HG03060 (cell line): ENCODE measurements at regions not wholly inside any gene's neighbourhood (a gene's known extent, or its start where the extent isn't known, plus 50 kb on each side); places are given as distances from the start of the nearest gene placed in this dataset.
"Not testable (repeated sequence)": the region's sequence is repeated elsewhere in the genome, so short reads cannot be mapped to it uniquely, and the experiment has no call there.

Experiments
- ATAC-seq: cut with Tn5 transposase; IDR thresholded peaks from one replicate; pipeline ENCODE4 v1.9.1; 2021; ENCODE audit warnings: low read depth, moderate number of reproducible peaks; ENCODE audit not compliant: unreplicated experiment

DNA sequence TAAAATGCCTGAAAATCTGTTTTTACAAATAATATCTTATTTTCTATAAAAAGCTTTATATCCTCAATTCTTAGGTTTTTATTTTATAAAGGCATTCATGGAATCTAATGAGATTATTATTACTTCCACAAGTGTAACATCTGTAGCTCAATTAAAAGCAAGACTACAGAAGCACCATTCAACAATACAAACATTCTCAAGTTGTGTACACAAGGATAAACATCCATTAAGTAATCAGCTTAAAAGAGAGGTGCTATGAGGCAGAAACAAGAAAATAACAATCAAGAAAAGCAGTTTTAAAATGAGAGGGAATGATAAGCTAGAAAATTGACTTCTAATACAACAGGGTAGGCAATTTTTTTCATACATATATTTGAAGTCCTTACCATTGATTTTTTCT lies 326.1 kb downstream of the MRPL39 start:
- no peak for ATAC-seq

DNA sequence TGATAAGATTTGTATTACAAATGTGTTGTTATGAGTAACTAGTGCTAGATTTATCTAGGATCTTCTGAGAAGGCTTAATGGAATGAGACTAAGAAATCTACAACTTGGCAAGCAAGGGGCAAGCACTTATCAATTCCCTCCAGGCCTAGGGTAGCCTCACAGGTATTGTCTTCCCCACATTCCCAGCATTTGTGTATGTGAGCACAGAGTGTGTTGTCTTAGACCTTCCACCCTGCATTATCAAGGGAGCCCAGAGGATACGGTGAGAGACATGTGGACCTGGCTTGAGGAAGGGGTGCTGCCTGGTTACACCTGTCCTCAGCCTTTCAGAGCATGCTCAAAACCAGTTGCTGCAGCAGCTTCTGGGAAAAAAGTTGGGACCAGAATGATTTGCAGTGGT lies 327.2 kb downstream of the MRPL39 start:
- ATAC-seq: no peak

DNA sequence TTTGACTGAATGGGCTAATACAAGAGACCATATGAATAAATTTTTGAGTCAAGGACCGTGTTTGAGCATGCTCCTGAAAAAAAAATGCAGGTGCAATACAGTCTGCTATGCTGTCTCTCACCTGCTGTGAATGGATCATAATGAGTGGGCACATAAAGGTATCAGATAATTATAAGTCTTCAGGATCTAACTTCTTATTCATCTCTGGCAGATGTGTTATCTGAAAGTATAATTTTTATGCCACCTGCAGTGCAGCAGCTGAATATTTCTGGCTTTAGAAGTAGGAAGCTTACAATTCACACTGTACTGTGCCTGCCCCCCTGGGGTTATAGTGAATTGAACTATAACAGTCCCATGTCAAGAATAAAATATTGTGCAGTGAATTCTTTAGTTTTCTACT lies 333.3 kb downstream of the MRPL39 start:
- no peak for ATAC-seq

DNA sequence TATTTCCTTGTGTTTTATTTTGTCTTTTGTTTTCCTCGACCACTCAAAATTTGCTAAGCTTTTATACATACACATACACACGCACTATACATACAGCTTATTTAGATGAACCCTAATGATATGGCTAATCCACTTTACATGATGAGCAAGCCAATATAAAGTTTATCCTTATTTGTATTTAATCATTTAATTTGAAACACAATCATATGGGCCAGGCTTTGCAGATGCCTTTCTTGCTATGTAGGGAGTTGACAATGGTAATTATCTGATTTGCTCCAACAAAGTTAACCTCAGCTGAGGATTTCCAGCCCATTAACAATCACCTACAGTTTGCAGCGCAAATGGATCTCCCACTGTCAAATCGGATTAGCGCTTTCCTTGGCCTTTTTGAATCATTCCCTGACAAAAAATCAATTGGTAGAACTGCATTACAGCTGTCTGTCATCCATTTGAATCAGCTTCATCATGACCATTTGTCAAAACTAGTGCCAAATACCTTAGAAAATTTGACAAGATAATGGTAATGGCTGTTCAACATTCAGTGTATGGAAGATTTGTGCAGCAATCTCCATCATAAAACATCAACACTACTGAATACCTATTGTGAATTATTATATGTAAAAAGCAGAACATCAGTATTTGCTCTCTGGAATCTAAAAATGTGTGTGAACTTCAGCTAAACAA lies 352.6 kb downstream of the MRPL39 start:
- ATAC-seq: no peak

DNA sequence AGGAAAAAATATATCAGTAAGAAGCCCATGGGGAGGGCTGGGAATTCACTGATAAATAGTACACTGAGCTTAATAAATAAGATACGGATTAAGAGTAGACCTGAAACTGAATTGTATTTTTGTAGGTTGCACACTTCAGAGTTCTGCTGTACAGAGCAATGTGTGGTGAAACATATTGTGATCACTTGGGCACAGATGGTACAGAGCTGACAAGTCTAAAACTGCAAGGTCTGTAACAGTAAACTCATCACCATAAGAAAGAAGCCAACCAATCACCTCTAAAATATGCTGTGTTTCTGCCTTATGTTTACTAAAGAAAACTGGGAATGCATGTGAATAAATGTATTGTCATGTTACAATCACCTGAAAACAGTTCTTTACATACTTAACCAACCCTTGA lies 360.7 kb downstream of the MRPL39 start:
- ATAC-seq: no peak

DNA sequence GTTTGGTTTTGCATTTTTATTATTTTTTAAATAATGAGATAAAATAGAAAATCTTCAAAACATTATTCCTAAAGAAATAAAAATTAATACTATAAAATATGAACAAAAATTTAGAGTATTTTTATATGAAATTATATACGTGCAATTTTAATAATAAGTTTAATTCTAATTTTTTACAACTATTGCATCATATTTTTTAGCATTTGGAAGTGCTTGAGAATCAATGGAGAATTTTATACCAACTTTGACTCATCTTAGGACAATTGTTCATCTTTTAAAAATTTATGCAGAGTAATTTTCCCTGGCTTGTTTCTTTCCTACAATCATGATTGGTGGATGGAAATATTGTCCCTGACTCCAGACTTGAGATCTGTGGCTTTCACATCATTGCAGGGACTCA lies 362.5 kb downstream of the MRPL39 start:
- ATAC-seq: no peak

- no peak for ATAC-seq
These were observed 363.5 kb downstream of the MRPL39 start for GRCh38 chr21:25243808-25244207.

- no peak for ATAC-seq
These were observed 366.3 kb downstream of the MRPL39 start for GRCh38 chr21:25240974-25241373.

- no peak for ATAC-seq
These were observed 372.2 kb downstream of the MRPL39 start for GRCh38 chr21:25234857-25235801.

- no peak for ATAC-seq
These were observed 386.3 kb downstream of the MRPL39 start for GRCh38 chr21:25220954-25221353.

- no peak for ATAC-seq
These were observed 387.1 kb downstream of the MRPL39 start for GRCh38 chr21:25220169-25220568.

- ATAC-seq: peak; percentile 89
These were observed 391.4 kb downstream of the MRPL39 start for GRCh38 chr21:25215698-25216384.

GRCh38 chr21:25214676-25215075 lies 392.6 kb downstream of the MRPL39 start:
- ATAC-seq: no peak

GRCh38 chr21:25199944-25200343 lies 407.3 kb downstream of the MRPL39 start:
- no peak for ATAC-seq

GRCh38 chr21:25191141-25191540 lies 416.1 kb downstream of the MRPL39 start:
- ATAC-seq: peak; percentile 30

GRCh38 chr21:25189497-25189896 lies 417.8 kb downstream of the MRPL39 start:
- ATAC-seq: no peak

- ATAC-seq: peak; percentile 65
These were observed 418.6 kb downstream of the MRPL39 start for GRCh38 chr21:25188677-25189079.

GRCh38 chr21:25186273-25186672 lies 421.0 kb downstream of the MRPL39 start:
- ATAC-seq: peak; percentile 48

DNA sequence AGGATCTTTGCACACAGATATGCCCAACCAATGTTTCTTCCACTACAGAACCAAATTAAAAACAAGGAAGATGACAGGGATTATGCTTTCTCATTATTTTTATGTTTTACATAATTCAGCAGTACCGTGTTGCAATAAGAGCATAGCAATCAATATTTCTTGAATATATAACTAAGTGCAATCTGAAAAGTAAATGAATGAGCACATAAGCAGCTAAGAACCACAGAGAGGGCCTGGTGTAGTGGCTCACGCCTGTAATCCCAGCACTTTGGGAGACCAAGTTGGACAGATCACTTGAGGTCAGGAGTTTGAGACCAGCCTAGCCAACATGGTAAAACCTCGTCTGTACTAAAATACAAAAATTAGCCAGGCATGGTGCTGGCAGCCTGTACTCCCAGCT lies 423.7 kb downstream of the MRPL39 start:
- no peak for ATAC-seq

DNA sequence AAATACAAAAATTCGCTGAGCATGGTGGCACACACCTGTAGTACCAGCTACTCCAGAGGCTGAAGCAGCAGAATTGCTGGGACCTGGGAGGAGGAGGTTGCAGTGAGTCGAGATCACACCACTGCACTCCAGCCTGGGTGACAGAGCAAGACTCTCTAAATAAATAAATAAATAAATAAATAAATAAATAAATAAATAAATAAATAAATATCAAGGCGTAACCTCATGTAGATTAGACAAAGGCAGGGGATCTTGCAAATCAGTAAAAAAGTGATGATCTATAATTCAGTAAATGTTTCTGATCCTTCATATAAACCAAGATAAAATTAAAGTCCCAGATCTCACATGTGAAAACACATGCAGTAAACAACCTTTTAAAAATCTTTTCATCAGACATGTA lies 425.6 kb downstream of the MRPL39 start:
- not testable (repeated sequence) for ATAC-seq

DNA sequence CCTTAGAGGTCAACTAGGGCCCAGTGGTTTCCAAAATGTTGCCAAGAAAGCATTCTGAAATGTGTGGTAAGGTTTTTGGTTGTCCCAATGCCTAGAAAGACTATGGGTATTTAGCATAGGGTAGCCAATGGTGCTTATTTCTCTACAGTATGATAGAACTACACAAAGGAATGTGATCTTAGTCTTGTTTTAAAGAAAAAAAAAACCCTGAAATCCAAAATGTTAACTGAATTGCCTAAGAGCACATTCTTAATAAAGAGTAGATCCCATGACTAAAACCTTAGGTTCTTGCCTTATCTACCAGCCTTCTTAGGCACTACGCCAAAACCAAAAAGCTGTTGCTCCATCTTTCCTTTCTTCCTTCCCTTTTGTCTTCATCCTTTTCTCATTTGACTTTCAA lies 428.2 kb downstream of the MRPL39 start:
- ATAC-seq: no peak
